KBM-7 (cell line): ENCODE measurements at regions not wholly inside any gene's neighbourhood (a gene's known extent, or its start where the extent isn't known, plus 50 kb on each side); places are given as distances from the start of the nearest gene placed in this dataset.
"Not testable (repeated sequence)": the region's sequence is repeated elsewhere in the genome, so short reads cannot be mapped to it uniquely, and the experiment has no call there.

Source experiments
- DNase-seq: peaks from one replicate; pipeline ENCODE4 v3.0.0-alpha.2; 2015
- in situ Hi-C: fragments of 300-500 bp; cut with MboI; formaldehyde crosslinking; loops from 2 replicates; pipeline ENCODE4 v1.14.3; 2020; ENCODE audit warnings: low sequenced_read_pairs, low pct_unique_long_range_greater_than_20kb, mixed read lengths

DNA sequence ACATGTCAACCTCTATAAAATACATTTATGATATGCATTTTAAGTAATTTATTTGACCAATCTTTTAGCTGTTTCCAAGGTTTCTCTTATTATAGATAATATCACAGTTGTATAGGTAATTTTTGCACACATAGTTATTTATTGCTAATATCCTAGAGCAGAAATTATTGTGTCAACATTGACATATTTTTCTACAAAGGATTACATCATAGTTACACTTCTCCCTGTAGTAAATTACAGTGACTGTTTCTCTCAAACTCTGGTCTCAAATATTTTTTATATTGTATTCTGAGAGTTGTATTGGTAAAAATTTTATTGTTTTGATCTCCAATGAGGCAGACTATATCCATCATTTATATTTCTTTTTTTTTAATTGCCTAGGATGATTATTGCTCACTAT lies 714.4 kb upstream of the CDH6 start:
- no peak for DNase-seq
- in situ Hi-C loops = no loop called here

DNA sequence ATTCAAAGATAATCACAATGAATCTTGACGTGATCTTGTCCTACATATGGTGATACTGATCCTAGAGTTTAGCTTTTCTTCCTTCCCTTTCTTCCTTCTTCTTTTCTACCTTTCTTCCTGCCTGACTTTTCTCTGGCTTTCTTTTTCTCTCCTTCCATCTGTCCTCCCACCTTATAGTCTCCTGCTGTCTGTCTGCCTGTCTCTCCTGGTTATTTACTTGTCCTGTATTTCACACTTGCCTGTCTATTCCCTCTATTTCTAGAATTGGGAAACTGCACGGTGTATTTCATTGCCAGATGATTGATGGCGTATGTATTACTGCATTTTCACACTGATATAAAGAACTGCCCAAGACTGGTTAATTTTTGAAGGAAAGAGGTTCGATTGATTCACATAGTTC lies 718.1 kb upstream of the CDH6 start:
- no peak for DNase-seq
- in situ Hi-C loops = no loop called here

DNA sequence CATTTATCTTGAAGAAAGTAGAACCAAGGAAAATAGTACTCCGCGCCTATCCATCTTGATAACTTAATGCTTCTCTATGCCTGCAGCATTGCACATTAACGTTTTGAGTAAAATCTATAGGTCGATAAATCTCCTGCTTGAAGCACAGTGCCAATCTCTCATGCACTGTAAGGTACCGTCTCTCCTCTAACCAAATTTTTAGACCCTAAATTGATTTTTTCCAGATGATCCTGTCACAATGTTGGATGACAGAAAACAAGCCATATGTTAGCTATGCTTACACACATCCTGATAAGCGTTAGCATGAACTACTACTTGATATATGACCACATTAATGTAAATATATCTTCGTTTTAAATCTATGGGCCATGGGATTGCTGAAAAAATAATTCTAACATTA lies 723.8 kb upstream of the CDH6 start:
- no peak for DNase-seq
- in situ Hi-C loops = no loop called here

DNA sequence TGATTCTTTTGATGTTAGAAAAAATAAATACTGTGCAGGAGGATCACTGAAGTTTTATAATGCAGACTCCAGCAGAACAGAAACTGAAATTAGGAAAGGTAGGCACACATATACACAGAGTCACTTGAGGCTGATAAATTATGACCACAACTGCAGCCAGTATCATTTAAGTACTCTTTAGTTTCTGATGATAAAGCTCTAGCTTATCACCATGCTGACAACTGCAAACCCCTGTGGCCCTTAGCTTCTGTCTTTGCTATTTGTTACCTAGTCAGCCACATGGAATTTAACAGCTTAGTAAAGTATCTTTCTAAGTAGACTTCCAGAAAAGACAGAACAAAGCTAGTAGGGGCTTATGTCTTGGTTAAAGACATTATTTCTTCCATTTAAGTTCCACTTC lies 734.8 kb upstream of the CDH6 start:
- in situ Hi-C loops = no loop called here
- DNase-seq = no peak

DNA sequence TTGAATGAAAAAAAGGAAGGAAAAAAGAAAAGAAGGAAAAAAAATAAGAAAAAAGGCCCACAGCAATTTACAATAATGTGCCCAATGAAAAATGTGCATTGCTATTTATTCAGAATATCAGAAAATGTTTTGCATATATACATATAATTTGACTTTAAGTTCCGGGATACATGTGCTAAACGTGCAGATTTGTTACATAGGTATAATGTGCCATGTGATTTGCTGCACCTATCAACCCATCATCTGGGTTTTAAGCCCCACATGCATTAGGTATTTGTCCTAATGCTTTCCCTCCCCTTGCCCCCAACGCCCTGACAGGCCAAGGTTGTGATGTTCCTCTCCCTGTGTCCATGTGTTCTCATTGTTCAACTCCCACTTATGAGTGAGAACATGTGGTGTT lies 738.0 kb upstream of the CDH6 start:
- in situ Hi-C loops, DNase-seq: not testable (repeated sequence)

DNA sequence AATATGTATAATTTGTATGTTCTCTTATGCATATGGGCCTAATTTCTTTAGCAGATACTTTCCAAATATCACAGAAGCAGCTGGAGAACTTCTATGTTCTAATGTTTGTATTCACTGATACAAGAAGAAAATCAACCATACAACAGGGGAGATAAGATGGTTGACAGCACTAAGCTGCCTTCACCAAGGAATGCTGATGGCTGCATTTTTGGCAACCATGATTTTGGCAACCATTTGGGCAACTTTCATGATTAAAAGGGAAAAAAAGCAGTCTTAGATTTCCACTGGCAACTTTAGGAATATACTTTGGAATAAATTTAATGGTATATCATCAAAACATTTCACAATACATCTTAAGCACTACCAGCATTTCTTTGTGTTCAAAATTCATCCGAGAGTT lies 740.3 kb upstream of the CDH6 start:
- no peak for DNase-seq
- in situ Hi-C loops = no loop called here

DNA sequence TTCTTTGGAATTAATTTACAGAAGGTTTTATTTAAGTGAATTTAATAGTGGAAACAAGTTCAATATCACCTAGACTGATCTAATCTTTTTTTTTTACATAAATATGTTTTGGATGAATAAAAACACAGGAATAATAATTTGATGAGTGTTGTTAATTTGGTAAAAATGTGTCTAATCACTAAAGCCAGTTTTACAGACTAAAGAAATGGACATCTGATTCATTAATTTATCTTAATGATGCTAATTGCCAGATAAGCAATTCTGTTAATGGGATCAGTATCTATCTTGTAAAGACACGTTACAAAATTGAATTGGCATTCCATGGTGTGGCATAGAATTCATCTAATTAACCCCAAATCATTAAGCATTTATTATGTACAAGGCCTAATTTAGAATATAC lies 743.3 kb upstream of the CDH6 start:
- in situ Hi-C loops = no loop called here
- no peak for DNase-seq

DNA sequence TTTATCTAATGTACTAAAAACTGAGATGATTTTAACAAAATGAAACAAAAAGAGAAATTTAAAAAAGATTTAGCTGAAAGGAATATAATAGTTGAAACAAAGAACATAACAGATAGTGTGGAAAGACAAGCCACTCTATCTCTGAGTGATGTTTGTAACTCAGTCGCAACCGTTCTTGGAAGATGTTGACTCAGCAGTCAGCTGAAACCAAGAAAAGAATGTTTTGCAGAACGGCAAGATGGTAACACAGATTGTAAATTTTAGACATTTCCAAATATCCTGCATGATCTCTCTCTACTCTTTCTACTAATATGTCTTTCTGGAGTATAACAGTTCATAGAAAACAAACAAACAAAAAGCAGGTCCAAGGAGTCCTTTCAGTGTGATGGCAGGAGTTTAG lies 746.1 kb upstream of the CDH6 start:
- DNase-seq = no peak
- in situ Hi-C loops = no loop called here

DNA sequence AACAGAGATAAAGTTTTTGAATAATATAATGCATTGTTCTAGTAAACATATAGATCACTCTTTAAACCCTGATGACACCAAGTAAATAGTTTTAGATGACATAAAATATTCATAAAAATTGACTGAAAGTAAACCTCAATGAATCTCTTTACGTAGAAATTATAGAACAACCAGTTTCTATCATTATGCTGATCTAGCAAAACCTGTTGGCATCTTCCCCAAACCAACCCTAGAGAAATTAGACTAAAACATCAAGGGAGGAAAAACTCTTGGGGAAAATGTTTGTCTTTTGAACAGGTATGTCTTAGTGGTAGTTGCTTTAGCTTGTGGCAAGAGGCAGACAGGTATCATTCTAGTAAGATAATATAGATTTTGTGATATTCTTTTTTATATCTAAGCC lies 747.0 kb upstream of the CDH6 start:
- no peak for DNase-seq
- in situ Hi-C loops = no loop called here

DNA sequence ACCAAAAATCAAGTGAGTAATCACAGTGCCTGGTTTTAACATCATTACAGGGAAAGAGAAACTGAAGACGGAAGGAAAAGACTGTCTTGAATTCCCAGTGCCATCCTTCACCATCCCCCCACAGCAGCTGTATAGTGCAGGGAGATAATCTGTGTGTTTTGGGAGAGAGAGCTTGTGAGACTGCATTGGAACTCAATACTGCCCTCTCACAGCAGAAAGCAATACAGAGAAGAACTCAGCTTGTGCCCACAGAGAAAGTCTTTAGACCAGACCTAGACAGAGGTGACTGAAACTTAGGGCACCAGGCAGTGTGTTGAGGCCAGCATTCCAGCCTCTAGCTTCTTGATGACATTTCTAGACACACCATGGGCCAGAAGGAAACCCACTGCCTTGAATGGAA lies 754.7 kb upstream of the CDH6 start:
- in situ Hi-C loops = no loop called here

DNA sequence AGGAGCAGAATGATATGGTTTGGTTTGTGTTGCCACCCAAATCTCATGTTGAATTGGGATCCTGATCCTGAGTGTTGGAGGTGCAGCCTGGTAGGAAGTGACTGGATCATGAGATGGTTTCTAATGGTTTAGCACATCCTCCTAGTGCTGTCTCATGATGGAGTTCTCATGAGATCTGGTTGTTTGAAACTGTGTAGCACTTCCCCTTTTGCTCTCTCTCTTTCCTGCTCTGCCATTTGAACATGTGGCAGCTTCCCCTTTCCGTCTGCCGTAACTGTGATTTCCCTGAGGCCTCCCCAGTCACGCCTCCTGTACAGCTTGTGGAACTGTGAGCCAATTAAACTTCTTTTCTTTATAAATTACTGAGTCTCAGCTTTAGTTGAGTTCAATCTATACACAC lies 756.8 kb upstream of the CDH6 start:
- in situ Hi-C loops = no loop called here

More for the DNA sequence above, 754.7 kb upstream of the CDH6 start:
- DNase-seq = no peak

DNA sequence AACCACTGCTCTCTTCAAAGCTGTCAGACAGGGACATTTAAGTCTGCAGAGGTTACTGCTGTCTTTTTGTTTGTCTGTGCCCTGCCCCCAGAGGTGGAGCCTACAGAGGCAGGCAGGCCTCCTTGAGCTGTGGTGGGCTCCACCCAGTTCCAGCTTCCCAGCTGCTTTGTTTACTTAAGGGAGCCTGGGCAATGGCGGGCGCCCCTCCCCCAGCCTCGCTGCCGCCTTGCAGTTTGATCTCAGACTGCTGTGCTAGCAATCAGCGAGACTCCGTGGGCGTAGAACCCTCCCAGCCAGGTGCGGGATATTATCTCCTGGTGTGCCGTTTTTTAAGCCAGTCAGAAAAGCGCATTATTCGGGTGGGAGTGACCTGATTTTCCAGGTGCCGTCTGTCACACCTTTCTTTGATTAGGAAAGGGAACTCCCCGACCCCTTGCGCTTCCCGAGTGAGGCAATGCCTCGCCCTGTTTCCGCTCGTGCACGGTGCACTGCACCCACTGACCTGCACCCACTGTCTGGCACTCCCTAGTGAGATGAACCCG lies 764.5 kb upstream of the CDH6 start:
- in situ Hi-C loops, DNase-seq: not testable (repeated sequence)

More for the DNA sequence above, 756.8 kb upstream of the CDH6 start:
- DNase-seq = peak; percentile 81

DNA sequence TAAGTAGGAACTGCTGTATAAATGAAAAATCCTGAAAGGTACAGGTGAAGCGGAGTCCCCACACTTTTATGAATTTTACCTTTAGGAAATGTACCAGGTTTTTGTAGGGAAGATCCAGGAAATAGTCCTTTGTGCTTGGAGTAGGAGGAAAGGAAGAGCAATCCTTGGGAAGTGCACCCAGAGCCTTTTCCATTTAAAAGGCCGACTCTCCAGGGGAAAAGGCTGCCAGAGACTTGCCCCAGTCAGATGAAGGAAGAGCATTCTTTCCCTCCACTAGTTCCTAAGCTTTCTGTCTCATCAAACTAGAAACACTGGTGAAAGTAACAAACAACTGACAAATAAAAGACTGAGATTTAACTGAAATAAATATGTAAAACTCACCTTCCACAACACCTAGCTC lies 779.4 kb upstream of the CDH6 start:
- no peak for DNase-seq
- in situ Hi-C loops = no loop called here

DNA sequence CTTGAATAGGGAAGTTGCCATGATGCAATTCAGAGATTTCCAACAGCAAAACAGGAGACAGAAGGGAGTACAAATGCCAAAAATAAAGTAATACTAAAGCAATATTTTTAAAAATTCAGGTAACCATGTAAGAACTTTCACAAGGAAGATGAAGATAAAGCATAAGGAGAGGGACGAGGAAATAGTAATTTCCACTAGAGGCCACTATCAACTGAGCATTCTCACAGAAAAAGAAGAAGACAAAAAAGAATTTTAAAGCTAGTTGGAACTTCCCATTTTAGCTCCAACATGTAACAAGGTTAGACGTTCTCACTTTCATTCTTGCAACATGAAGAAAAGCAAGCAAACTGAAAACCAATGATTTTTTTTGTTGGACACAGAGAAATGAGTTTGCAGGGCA lies 779.9 kb upstream of the CDH6 start:
- DNase-seq = no peak
- in situ Hi-C loops = no loop called here

DNA sequence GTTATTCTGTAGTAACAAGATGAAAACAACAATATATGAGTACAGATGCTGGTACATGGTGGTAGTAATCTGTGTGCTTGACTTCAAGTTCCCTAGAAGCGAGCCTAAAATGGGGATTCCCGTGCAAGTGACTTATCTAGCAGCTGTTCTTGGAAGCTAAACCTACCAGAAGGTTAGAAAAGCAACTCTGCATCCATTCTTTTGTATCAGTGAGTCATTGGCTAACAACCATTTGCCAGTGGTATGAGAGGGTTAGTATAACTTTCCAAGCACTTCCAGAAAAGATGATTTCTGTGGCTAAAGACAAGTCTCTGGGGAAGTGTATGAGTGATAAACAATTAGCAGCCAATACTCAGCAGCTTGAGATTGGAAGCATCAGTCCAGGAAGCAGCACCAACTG lies 787.7 kb upstream of the CDH6 start:
- DNase-seq = no peak
- in situ Hi-C loops = no loop called here

DNA sequence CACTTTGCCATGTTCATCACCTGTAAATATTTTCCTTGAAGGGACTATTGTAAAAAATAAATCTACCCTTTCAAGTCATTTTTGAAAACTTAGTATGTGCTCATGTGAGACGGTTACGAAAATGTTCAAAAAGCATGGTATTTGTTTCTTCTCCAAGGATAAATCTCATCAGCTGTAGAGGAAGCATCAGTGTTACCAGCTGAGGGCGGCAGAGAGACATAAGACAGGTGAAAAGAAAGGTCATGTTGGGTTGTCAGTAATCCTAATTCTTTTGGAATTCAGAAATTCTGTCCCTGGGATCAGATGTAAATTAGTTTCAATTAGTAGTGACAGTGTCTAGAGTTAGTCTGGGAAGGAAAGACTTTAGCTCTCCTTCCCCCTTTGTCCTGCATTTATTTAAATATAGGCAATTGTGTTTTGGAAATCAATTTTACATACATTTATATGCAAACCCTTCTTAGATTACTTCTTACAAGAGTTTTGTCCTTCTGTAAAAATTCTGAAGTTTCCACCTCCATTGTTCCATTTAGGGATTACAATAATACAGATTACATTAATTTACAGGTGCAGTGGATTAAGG lies 791.9 kb upstream of the CDH6 start:
- in situ Hi-C loops = no loop called here
- peak; percentile 43 for DNase-seq

DNA sequence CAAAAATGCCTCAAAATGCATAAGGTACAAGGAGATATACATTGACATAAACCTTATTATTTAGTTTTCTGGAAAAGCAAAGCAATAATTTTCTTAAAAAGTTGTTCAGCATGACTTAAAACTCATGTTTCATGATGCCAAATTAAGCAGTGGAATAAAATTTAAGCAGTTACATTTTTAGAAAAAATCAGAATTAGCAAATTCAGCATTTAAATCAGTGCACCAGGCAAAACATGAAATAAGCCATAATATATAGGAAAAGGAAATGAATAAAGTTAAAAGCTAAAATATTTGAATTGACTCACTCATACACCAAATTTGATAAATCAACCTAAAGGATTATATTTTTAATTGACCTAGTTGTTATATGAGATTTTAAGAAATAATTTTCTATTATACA lies 795.1 kb upstream of the CDH6 start:
- in situ Hi-C loops = no loop called here
- no peak for DNase-seq

DNA sequence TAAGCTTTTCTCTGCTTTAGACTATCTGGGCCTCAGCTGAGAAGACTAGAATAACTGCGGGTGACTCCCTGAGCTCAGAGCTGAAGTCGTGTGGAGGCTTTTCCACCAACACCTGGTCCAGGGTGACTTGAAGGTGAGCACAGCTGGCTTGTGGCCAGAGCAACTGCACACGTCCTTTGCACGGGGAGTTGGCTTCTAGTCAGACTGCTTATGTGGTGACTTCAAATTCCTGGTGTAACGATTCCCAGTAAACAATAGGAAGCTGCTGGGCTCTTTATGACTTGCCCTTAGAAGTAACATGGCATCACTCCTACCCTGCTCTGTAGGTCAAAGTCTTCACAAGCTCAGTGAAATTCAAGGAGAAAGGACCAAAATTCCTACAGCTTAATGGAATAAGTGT lies 800.6 kb upstream of the CDH6 start:
- in situ Hi-C loops = no loop called here
- no peak for DNase-seq

DNA sequence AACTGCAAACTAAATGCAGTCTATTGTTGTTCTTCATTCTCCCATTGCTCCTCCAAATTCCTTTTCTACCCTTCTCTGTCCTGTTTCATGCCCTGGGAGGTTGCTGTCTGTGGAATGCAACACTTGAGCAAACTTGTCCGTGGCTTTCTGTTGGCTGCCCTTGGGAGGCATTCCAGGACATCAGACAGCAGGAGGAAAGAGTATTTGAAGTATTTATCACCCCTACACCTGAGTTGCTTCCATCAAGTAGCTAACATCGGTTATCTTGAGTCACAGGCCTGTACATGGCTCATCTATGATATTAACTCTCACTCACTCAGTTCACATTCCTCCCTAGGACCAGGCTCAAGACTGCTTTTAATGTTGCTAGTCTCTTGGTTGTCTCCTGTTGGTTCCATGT lies 803.4 kb upstream of the CDH6 start:
- no peak for DNase-seq
- in situ Hi-C loops = no loop called here

DNA sequence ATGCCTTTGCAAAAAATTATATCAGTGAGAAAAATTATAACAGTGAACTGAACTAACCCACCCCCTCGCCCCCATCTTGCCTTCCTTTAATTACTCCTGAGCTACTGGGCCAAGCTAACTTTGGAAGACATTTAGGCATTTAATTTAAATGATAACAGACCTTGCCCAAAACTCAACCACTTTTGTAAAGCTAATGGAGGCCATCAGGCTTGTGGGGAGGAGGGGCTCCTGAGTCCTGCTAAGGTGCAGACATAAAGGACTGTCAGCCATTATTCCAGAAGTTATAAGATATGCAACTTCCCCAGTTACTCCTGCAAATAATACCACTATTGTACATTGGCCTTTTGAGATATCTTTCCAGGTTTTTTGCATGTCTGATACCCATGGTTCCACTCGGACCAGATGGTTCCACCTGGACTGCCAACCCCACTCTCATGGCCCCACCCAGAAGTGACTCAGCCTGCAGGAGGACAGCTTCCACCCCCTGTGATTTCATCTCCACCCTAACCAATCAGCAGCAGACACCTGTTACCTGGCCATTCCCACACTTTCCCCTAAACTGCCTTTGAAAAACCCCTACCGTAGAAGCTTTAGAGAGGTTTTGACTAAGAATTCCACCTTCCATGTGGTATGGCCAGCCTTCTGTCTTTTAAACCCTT lies 805.4 kb upstream of the CDH6 start:
- no peak for DNase-seq
- in situ Hi-C loops = no loop called here

DNA sequence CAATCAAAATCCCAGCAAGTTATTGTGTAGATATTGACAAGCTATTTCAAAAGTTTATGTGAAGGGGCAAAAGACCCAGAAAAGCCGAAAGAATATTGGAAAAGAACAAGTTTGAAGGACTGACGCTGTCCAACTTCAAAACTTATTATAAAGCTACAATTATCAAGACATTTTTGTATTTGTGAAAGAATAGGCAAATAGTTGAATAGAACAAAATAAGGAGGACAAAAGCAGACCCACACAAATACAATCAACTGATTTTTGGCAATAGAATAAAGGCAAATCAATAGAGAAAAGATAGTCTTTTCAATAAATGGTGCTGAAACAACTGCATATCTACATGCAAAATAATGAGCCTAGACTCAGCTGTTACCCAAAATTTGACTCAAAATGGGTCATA lies 807.7 kb upstream of the CDH6 start:
- DNase-seq = no peak
- in situ Hi-C loops = no loop called here
